ENCODE measurements at regions not wholly inside any gene's neighbourhood (a gene's known extent, or its start where the extent isn't known, plus 50 kb on each side); places are given as distances from the start of the nearest gene placed in this dataset.
A peak's percentile ranks its signal among the peaks of the same experiment; 100 is the strongest.

DNA sequence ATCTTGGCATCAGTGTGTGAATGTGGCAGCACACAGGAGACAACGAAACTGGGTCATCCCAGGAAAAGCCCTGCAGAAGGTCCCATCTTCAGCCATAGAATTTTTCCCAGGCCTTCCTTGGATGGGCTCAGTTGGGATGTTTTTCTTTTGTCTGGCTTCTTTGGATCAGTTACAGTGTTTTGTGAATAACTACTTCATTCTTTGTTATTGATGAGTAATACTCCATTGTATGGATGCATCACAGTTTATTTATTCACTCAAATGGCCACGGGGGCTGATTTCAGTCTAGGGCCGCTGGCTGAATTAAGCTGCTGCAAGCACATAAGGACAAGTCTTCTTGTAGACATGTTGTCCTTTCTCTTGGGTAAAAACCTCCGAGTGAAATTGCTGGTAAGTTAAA is 81.3 kb upstream of the CD93 start:
- no peaks in the 10 kb centered on the region for H3K9me3 ChIP-seq (ENCODE audit: severe bottlenecking)
- H3K4me1 ChIP-seq (ENCODE audit: insufficient read depth, poor library complexity, severe bottlenecking), result peaks cover under 1% of the 10 kb centered on the region
- H3K4me3 ChIP-seq (ENCODE audit: severe bottlenecking), result no peak overlapping the region
- no peaks in the 10 kb centered on the region for H3K27me3 ChIP-seq (ENCODE audit: insufficient read depth, poor library complexity, severe bottlenecking)
- no peak overlapping the region for H3K27ac ChIP-seq (ENCODE audit: poor library complexity, severe bottlenecking)
- H3K36me3 ChIP-seq (ENCODE audit: low read depth), result no peaks in the 10 kb centered on the region
- DNase-seq (ENCODE audit: low spot score) (no peak), ATAC-seq (ENCODE audit: low read depth) (peak; percentile 60; the same call in 2 of the 3 replicates)
- TF ChIP-seq, protein P1, sequence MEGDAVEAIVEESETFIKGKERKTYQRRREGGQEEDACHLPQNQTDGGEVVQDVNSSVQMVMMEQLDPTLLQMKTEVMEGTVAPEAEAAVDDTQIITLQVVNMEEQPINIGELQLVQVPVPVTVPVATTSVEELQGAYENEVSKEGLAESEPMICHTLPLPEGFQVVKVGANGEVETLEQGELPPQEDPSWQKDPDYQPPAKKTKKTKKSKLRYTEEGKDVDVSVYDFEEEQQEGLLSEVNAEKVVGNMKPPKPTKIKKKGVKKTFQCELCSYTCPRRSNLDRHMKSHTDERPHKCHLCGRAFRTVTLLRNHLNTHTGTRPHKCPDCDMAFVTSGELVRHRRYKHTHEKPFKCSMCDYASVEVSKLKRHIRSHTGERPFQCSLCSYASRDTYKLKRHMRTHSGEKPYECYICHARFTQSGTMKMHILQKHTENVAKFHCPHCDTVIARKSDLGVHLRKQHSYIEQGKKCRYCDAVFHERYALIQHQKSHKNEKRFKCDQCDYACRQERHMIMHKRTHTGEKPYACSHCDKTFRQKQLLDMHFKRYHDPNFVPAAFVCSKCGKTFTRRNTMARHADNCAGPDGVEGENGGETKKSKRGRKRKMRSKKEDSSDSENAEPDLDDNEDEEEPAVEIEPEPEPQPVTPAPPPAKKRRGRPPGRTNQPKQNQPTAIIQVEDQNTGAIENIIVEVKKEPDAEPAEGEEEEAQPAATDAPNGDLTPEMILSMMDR (IDR thresholded peaks at IDR 0.05; ENCODE audit: poor library complexity, severe bottlenecking), result no peak

DNA sequence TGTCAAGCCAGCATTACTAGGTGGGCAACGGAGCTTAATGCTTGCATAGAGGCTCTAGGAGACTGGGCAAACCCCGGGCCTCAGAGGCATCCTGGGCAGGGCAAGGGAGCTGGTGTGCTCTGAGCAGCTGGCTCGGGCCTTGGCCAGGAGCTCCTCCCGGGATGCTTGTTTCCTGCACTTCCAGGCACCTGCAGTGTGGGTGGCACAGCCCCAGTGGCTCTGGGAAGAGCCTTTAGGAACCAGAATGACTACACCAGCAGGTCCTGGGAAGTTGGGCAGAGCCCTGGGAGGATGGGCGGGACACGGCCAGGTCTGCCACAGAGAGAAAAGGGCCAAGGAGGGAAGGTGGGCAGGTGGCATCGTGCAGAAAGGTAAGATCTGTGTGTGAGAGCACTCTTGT is 80.4 kb upstream of the CD93 start:
- Histone ChIP-seq H3K9me3 (ENCODE audit: severe bottlenecking) (no peaks in the 10 kb centered on the region), H3K4me1 (ENCODE audit: insufficient read depth, poor library complexity, severe bottlenecking) (peaks cover 9% of the 10 kb centered on the region), H3K4me3 (ENCODE audit: severe bottlenecking) (no peak overlapping the region), H3K27ac (ENCODE audit: poor library complexity, severe bottlenecking) (no peak overlapping the region), H3K27me3 (ENCODE audit: insufficient read depth, poor library complexity, severe bottlenecking) (no peaks in the 10 kb centered on the region), H3K36me3 (ENCODE audit: low read depth) (no peaks in the 10 kb centered on the region)
- TF ChIP-seq, protein P1 (IDR thresholded peaks at IDR 0.05; ENCODE audit: poor library complexity, severe bottlenecking), result no peak
- ATAC-seq (ENCODE audit: low read depth) (no peak), DNase-seq (ENCODE audit: low spot score) (no peak)

DNA sequence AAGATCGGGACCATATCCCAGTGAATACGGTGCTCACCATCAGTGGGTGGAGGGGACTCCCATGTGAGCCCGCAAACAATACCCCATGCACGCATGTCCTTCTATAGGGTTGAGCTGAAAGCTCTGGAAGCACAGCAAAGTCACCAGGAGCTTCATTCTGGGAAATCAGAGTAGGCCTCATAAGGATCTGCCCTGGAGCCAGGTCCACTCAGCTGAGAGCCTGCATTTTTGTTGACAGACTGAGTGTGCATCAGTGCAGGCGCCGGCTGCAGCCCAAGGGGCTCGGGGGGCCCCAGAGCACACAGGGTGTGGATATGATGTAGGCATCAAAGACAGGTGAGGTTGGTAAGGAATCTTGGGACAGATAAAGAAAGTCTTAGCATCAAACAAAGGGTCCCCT is 79.8 kb upstream of the CD93 start:
- ATAC-seq (ENCODE audit: low read depth), result no peak
- TF ChIP-seq, protein P1 (IDR thresholded peaks at IDR 0.05; ENCODE audit: poor library complexity, severe bottlenecking), result no peak
- DNase-seq (ENCODE audit: low spot score), result no peak
- H3K27me3 ChIP-seq (ENCODE audit: insufficient read depth, poor library complexity, severe bottlenecking), result no peaks in the 10 kb centered on the region
- no peaks in the 10 kb centered on the region for H3K9me3 ChIP-seq (ENCODE audit: severe bottlenecking)
- H3K4me3 ChIP-seq (ENCODE audit: severe bottlenecking), result no peak overlapping the region
- no peak overlapping the region for H3K27ac ChIP-seq (ENCODE audit: poor library complexity, severe bottlenecking)
- H3K36me3 ChIP-seq (ENCODE audit: low read depth), result no peaks in the 10 kb centered on the region
- peaks cover 15% of the 10 kb centered on the region for H3K4me1 ChIP-seq (ENCODE audit: insufficient read depth, poor library complexity, severe bottlenecking)

DNA sequence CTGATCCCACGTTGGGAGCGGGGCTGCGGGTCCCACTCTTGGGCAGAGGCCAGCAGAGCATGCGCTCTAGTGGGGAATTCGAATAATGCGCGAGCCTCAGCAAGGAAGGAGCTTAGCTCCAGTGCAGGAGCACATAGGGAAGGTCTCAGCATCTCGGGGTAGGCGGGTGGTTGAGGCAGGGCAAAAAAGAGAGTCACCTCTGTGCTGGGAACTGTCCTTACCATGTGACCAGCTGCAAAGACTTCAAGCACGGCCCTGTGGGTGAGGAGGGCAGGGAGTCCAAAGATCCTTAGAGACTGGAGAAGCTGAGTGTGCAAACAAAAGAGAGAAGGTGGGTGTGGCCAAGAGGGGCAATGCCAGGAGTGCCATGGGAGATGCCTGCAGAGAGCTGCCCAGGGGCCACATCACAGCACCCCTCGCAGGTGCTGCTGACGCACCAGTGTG is 79.2 kb upstream of the CD93 start:
- no peaks in the 10 kb centered on the region for H3K36me3 ChIP-seq (ENCODE audit: low read depth)
- H3K27me3 ChIP-seq (ENCODE audit: insufficient read depth, poor library complexity, severe bottlenecking), result no peaks in the 10 kb centered on the region
- ATAC-seq (ENCODE audit: low read depth) (no peak), DNase-seq (ENCODE audit: low spot score) (no peak)
- TF ChIP-seq, protein P1 (IDR thresholded peaks at IDR 0.05; ENCODE audit: poor library complexity, severe bottlenecking), result peak; percentile 22
- H3K4me1 ChIP-seq (ENCODE audit: insufficient read depth, poor library complexity, severe bottlenecking), result peaks cover 22% of the 10 kb centered on the region
- H3K27ac ChIP-seq (ENCODE audit: poor library complexity, severe bottlenecking), result no peak overlapping the region
- no peak overlapping the region for H3K4me3 ChIP-seq (ENCODE audit: severe bottlenecking)
- H3K9me3 ChIP-seq (ENCODE audit: severe bottlenecking), result no peaks in the 10 kb centered on the region

DNA sequence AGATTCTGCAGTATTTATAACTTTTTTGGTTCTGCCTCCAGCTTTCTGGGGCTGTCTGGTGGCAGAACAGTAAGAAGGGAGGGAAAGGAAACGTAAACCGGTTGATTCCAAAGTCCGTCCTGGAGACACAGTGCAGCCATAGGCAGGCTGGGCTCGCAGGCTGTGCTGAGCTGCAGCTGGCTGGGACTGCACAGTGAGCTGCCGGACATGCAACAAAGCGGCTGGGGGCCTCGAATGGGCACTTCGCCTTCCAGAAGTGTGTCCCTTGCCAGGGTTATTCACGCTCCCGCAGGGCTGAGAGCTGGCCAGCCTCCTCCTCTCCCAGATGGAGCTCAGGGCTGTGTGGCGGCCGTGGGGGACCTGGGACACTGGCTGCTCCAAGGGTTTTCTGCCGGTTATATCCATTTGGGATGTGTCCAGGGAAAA is 78.1 kb upstream of the CD93 start:
- Histone ChIP-seq H3K36me3 (ENCODE audit: low read depth) (no peaks in the 10 kb centered on the region), H3K27ac (ENCODE audit: poor library complexity, severe bottlenecking) (no peak overlapping the region), H3K27me3 (ENCODE audit: insufficient read depth, poor library complexity, severe bottlenecking) (no peaks in the 10 kb centered on the region), H3K4me1 (ENCODE audit: insufficient read depth, poor library complexity, severe bottlenecking) (peaks cover 31% of the 10 kb centered on the region), H3K4me3 (ENCODE audit: severe bottlenecking) (no peak overlapping the region), H3K9me3 (ENCODE audit: severe bottlenecking) (no peaks in the 10 kb centered on the region)
- DNase-seq (ENCODE audit: low spot score), result no peak
- no peak for ATAC-seq (ENCODE audit: low read depth)
- TF ChIP-seq, protein P1 (IDR thresholded peaks at IDR 0.05; ENCODE audit: poor library complexity, severe bottlenecking), result no peak

All from RWPE2 (cell line).